ENCODE measurements at regions not wholly inside any gene's neighbourhood (a gene's known extent, or its start where the extent isn't known, plus 50 kb on each side); places are given as distances from the start of the nearest gene placed in this dataset.

DNA sequence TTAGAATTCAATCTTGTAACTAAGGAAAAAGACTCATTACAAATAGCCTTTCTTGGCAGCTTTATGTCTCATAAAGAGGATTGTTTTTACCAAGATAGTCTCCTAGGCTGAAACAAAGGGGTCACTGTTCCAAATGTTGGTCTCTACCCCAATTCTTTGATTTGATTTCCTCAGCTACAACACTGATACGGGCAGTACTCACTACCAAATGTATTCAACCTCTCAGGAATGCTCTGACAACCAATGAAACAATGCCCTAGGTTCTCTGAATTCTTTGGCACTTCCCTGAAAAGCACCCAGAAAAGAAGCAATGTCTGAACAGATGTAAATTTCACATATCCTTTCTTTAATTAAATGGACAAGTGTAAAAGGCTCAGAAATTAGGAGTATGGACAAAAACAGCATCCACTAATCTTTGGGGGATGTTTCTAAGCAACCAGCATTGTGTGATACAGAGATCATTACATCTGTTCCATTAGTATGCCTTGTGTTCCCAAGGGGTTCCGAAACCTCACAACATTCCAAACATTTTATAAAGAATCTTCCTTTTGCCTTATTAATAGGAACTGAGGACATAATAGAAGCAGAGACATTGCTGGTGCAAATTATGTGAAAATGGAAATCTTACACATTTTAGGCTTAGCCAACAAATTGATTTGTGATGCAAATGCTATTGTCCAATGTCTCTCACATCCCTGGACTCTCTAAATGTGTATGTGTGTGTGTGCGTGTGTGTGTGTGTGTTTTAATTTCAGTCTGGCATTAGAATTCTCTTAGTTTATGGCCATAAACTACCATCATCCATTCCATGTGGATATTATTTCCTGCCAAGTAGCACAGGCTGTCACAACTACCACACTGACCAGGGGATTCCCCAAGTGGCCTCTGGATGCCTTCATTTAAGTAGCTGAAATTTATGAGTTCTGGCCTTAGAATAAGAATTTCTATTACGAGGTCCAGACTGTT lies 276.0 kb downstream of the MTX2 start:
- H3K4me3 Mint-ChIP-seq, result no peak overlapping the region
- H3K27me3 Mint-ChIP-seq (ENCODE audit: low read depth, poor library complexity), result peaks cover 5% of the 10 kb centered on the region
- peaks cover 15% of the 10 kb centered on the region for H3K4me1 Mint-ChIP-seq
- TF ChIP-seq CTCF (IDR thresholded peaks at IDR 0.05), result no peak
- H3K27ac Mint-ChIP-seq, result no peak overlapping the region
- H3K36me3 Mint-ChIP-seq (ENCODE audit: low read depth), result no peaks in the 10 kb centered on the region
- DNase-seq, result no peak
- H3K9me3 Mint-ChIP-seq, result no peaks in the 10 kb centered on the region

- Mint-ChIP-seq H3K36me3 (ENCODE audit: low read depth) (no peaks in the 10 kb centered on the region), H3K27ac (no peak overlapping the region), H3K9me3 (no peaks in the 10 kb centered on the region), H3K27me3 (ENCODE audit: low read depth, poor library complexity) (peaks cover 5% of the 10 kb centered on the region), H3K4me3 (no peak overlapping the region), H3K4me1 (peaks cover 10% of the 10 kb centered on the region)
- DNase-seq, result no peak
- TF ChIP-seq CTCF (IDR thresholded peaks at IDR 0.05), result no peak
These were observed 277.3 kb downstream of the MTX2 start for GRCh38 chr2:176546550-176546949.

DNA sequence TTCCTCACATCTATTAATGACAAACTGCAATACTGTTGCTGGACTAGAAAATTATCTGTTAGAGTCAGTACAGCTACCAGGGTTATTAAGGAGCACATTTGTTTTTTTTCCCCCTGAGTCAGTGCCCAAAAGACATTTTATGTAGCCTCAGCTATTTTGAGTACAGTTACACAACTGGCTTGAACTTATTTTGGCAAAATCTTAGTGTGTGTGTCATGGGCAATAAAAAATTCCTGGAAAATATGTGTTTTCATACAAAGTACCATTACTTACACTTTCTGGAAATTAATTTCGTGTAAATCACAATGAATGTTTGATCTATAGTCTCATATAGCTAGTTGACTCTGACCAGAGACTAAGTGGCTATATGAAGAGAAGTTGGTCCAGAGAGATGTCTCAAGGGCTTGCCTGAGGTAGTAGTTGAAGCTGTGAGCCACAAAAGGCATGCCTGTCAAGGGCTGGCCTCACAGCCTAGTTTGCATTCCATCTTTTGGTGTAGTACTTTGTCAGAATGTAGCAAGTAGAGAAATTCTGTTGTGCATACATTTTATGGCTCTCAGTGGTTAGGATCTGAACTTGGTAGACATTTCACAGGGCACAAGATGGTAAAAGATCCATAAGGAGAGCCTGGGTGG lies 283.4 kb downstream of the MTX2 start:
- H3K4me3 Mint-ChIP-seq, result peak overlapping the region; percentile 45
- H3K27ac Mint-ChIP-seq, result no peak overlapping the region
- peaks cover 10% of the 10 kb centered on the region for H3K27me3 Mint-ChIP-seq (ENCODE audit: low read depth, poor library complexity)

GRCh38 chr2:176553685-176554100 lies 284.5 kb downstream of the MTX2 start:
- no peak for TF ChIP-seq CTCF (IDR thresholded peaks at IDR 0.05)
- DNase-seq, result peak; percentile 43
- peak overlapping the region; percentile 23 for H3K27ac Mint-ChIP-seq
- H3K4me3 Mint-ChIP-seq, result peak overlapping the region; percentile 84
- H3K36me3 Mint-ChIP-seq (ENCODE audit: low read depth), result no peaks in the 10 kb centered on the region
- H3K4me1 Mint-ChIP-seq, result peaks cover 35% of the 10 kb centered on the region
- no peaks in the 10 kb centered on the region for H3K9me3 Mint-ChIP-seq
- peaks cover 10% of the 10 kb centered on the region for H3K27me3 Mint-ChIP-seq (ENCODE audit: low read depth, poor library complexity)

More for the DNA sequence above, 283.4 kb downstream of the MTX2 start:
- no peak for DNase-seq
- no peak for TF ChIP-seq CTCF (IDR thresholded peaks at IDR 0.05)
- Mint-ChIP-seq H3K9me3 (no peaks in the 10 kb centered on the region), H3K36me3 (ENCODE audit: low read depth) (no peaks in the 10 kb centered on the region), H3K4me1 (peaks cover 31% of the 10 kb centered on the region)

GRCh38 chr2:176554101-176555048 lies 285.1 kb downstream of the MTX2 start:
- peak; percentile 86 for TF ChIP-seq CTCF (IDR thresholded peaks at IDR 0.05)
- Mint-ChIP-seq H3K27me3 (ENCODE audit: low read depth, poor library complexity) (peaks cover 10% of the 10 kb centered on the region), H3K36me3 (ENCODE audit: low read depth) (no peaks in the 10 kb centered on the region), H3K27ac (peak overlapping the region; percentile 20), H3K9me3 (no peaks in the 10 kb centered on the region), H3K4me3 (peak overlapping the region; percentile 84), H3K4me1 (peaks cover 37% of the 10 kb centered on the region)
- peak; percentile 53 for DNase-seq
